Glomerular endothelial cell (primary cell): ENCODE measurements at regions not wholly inside any gene's neighbourhood (a gene's known extent, or its start where the extent isn't known, plus 50 kb on each side); places are given as distances from the start of the nearest gene placed in this dataset.
"Not testable (repeated sequence)": the region's sequence is repeated elsewhere in the genome, so short reads cannot be mapped to it uniquely, and the experiment has no call there.

ENCODE experiments used
- DNase-seq: peaks from one replicate; pipeline ENCODE4 v3.0.0-alpha.2; 2011; ENCODE audit warnings: low read depth, low spot score; ENCODE audit errors: extremely low read depth

DNA sequence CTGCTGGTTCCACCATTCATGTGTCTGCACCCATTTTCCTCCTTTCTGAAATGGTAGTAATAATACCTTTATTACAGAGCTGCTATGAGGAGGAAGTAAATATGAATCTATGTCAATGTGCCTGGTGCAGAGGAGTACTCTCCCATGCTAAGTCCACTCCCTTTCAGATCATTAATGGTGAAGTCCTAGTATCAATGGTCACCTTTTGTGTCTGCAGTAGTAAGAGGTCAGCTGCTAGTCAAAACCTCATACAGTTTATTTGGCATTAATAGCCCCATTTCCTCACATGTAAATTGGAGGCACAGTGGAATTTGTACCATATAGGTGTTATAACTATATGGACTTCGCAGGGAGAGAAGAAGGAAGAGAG lies 581.0 kb downstream of the REEP3 start:
- DNase-seq, result no peak

DNA sequence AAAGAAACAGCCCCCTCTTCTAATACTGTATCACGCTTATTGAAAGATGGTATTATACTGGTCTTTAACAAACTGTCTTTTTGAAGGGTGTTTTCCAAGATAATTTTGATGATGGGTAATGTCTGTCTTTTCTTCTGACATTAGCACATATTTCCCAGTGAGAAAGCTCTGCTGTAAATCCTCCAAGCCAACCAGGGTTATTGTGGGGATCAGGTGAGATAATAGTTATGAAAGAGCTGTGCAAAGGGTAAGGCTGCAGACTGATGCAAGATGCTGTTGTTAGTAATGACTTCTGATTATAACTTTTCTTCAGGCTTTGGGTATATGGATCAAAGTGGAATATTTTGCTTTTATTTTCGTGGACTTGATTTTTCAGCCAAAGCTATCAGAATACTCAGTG lies 581.7 kb downstream of the REEP3 start:
- no peak for DNase-seq

DNA sequence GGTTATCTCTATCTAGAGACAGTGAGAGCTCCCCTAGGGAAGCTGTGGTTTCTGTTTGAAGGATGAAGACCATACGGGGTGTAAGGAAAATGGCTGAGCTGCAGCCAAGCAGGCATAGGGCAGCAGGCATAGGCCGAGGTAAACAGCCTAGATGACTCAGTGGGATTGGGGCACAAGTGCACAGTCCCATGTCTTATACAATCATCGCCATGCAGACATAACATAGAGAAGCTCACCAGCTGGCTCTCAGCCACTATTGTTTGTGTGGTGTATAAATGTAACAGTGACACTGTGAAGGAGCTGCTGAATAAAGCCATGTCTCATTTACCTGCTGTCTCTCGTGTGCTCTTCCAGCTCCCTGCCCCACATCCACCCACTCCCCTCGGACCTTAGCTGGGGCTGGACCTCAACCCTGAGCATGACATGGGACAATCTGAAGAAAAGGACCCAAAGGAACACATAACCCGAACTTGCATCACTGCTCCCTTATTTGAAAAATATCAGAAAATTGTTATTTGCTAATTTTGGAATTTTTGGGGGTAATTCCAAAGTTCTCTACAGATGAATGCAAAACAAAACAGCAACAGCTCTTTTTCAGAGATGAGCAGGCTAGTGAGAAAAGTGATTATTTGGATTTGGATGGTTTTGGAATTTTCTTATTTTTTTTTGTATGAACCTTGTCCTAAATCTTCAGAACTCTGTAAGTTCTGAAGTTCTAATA lies 582.7 kb downstream of the REEP3 start:
- DNase-seq, result no peak

DNA sequence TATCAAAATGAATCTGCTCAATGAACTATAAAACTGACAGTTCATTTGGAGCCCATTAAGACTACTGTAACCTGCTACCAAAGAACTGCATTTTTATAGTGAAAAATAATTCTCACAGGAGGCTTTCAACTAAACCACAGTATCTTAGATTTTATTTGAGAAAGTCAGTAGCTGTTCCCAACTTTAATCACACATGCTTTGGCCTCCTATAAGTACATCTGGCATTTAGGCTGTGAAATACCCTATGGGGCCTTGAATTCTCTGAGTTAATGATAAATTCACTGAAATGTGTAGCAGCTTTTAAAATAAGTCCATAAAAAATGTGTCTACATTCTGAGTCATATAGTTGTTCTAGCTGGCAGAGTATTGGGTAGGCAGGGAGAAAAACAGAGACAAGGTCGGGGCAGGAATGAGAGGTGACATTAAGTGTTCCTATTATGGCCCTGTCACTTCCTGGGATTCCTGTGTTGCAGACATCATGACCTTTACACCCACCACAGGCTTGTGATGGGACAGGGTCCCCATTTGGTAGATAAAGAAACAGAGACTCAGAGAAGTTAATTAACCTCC lies 588.8 kb downstream of the REEP3 start:
- DNase-seq, result no peak

DNA sequence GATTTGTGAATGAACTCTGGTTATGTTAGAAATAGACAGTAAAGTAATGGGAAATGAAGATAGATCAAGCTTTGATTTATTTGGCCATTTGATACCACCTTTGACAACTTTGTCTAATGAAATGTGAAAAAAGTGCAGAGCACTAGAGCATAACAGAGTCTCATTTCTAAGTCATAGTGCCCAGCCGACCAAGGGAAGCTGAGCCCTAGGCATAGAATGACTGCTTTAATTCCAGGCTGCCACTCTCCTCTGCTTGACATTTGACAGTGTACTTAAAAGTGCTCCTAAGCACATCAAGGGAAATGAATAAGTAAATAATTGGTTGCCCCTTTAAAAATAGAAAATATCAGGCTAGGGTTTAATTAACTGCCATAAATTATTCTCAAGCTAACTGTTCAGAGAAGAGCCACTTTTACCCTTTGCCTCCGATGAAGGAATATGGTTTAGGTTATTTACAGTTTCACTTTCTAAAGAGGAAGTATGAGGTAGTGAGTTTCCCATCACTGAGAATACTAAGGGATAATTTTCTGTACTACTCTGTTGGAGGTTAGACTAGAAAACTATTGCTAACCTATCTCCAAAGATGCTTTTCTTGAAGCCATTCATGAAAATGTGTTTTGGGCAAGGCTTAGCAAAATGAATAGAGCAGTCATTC lies 591.6 kb downstream of the REEP3 start:
- no peak for DNase-seq

DNA sequence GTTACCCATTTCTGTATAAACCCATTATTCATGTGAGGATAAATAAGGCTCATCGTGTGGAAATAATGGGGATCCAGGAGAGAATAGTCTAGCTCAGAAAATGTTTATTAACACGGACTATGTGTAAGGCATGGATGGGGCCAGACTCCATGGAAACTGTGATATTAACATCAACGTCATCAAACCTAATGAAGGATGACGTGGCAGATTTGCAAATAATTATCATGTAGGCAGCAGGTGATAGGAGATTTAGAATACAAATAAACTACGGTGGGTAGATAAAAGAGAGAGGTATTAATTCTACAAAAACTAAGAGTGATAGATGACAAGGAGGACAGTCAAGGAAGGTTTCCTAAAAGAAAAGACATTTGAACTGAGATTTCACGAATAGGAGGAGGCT lies 592.2 kb downstream of the REEP3 start:
- DNase-seq, result no peak

DNA sequence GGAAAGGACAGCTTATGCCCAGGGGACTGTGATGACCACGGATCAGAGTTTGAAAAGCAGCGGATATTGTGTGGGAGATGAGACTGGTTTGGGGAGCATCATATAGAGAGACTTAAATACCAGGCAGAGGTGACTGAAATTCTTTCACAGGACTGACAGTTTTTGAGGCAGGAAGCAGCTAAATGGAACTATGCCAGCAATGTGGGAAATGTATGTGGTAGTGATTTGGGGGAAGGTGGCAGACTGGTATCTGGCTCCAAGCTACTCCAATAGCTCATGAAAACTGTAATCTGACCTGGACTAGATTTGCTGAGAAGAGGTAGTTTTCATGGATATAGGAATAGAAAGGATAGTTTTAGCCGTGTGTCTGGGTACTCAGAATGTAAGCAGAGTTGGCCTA lies 592.6 kb downstream of the REEP3 start:
- no peak for DNase-seq

DNA sequence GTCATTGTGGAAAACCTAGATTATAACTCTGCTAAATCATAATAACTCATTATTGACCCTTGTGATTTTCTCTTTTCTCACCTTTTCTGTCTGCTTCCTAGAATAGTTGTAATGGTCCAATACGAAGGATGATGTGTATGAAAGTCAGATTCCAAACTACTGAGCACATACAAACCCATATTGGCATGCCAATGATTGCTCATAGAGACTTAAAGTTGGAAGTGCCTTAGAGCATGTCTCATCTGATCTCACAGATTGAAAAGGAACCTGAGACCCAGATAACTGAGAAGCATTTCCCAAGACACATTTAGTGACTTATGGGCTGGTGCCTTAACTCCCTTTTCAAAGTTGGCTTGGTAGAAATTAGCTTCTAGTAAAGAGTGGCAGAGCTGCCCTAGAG lies 594.3 kb downstream of the REEP3 start:
- no peak for DNase-seq

DNA sequence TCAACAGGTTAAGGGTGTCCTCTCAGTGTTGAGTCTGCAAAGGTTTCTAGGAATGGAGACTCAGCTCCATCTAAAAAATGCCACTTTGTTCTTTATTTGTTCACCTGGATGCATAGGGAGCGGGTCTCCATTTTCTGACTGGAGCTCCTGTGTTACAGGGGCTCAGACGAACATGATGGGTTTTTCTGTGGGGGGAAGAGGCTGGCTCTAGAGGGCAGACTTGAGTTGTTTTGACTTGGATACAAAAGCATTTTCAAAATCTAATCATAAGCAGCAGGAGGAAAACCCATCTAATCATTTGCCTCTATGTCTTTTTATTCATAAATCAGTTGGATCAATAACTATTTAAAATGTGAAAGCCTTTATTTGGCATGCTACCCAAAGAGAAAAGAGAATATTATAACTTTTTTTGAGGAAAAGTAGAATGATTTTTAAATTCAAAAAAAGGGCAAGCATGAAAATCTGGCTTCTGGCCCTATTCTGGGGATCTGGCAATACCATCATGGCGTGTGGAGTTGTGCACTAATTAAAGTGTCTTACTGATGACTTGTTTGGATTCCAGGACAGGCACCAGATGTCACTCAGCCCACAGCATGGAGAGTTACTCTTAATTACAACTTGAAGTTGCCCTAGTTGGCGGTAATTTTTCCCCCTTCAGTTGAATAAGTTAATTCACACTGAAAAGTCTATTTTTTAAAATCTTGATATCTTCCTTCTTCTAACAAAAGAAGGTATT lies 594.9 kb downstream of the REEP3 start:
- no peak for DNase-seq

DNA sequence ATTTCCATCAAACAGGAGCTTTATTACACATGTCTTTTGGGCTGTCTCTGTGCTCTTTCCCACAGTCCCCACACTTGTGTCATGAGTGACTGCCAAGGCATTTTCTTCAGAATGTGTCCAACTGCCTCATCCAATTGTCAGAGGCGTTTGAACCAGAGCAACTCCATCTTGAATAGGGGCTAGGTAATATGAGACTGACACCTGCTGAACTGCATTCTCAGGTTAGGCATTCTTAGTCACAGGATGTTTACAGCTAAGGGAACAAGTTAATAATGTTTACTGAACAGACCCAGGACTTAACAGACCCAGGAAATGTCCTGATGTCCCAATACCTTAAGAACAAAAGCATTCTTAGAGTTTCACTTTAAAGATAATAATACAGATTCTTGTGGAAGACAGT lies 595.5 kb downstream of the REEP3 start:
- DNase-seq, result no peak

DNA sequence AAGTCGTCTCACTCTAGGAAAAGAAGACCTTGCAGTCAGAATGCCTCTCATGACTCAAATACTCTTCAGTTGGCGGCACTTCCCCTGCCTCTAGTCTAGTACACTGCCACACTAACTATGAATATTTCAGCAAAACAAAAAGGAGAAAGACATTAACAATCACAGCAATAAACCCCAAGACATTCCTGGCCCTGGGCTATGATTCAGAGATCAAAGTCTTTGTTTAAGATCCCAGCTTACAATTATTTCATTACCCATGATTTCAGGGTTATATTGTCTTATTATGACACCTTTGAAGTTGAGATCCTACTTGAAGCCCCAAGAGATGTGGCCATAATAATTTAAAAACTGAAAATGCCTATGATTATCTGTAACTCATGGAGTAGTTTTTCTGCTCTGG lies 597.5 kb downstream of the REEP3 start:
- DNase-seq, result no peak

DNA sequence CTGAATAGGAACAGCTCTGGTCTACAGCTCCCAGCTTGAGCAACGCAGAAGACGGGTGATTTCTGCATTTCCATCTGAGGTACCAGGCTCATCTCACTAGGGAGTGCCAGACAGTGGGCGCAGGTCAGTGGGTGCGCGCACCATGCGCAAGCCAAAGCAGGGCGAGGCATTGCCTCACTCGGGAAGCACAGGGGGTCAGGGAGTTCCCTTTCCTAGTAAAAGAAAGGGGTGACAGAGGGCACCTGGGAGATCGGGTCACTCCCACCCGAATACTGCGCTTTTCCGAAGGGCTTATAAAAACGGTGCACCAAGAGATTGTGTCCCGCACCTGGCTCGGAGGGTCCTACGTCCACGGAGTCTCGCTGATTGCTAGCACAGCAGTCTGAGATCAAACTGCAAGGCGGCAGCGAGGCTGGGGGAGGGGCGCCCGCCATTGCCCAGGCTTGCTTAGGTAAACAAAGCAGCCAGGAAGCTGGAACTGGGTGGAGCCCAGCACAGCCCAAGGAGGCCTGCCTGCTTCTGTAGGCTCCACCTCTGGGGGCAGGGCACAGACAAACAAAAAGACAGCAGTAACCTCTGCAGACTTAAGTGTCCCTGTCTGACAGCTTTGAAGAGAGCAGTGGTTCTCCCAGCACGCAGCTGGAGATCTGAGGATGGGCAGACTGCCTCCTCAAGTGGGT lies 599.2 kb downstream of the REEP3 start:
- DNase-seq, result not testable (repeated sequence)

DNA sequence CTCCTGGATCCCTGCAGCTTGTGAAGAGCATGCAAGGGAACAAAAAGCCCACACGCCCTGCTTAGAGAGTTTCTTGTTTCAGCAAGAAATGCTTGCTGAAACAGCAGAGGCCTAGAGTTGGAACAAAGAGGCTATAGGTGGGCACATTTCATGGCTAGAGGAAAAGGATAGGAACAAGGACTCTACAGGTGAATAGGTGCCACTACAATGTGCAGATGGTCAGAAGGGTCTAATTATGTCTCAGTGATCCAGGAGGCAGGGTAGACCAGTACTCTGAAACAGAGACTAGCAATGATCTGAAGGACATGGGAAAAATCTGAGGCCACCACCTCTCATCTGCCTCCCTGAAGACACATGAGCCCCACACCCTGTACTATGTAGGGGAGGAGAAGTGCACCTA lies 609.0 kb downstream of the REEP3 start:
- no peak for DNase-seq

DNA sequence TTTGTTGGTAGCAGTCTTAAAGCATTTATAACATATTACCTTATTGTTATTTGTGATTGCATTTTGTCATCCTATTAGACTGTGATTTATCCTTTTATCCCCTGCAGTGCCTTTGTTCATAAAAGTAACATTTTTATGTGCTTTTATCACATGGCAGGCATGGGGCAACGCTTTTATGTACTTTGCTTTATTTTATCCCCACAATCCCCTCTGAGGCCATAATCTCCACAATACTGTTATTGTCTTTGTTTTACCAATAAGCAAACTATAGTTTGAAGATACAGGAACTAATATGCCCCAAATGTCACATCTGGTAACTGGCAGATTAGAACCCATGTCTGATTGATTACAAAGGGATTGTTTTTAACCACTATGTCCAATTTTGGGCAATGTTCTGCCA lies 613.5 kb downstream of the REEP3 start:
- no peak for DNase-seq

DNA sequence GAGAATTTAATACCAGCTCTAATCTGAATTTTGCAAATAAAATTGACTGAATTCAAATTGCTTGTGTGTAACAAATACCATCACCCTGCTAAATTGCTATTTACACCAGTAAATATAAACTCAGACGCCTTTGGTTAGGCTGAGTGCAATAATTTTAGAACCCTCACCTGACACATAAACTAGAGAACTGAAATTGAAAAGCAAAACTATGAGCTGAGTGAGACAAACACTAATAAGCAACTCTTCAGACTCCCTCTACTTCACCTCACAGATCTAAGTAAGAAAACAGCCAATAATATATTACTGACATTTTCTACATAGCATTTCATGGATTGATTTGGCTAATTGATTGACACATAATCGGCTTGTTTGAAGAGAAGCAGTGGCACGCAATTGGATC lies 621.2 kb downstream of the REEP3 start:
- DNase-seq, result no peak

DNA sequence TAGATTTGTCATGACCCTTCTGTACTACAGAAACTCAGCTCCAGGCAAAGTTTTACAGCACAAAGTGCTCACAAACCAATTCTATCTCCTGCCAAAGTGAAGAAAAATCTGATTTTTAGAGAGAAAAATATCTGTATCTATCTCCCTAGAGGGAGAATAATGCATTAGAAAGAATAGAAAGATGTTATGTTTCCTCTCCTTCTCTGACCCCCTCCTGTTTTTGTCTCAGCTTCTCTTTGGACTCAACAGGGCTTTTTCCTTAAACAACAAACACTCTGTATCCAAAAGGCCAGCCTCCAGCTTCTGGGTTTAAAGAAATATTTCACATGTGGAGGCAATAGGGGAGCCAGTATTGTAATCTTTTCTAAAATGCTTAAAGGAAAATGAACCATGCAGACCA lies 627.4 kb downstream of the REEP3 start:
- no peak for DNase-seq

DNA sequence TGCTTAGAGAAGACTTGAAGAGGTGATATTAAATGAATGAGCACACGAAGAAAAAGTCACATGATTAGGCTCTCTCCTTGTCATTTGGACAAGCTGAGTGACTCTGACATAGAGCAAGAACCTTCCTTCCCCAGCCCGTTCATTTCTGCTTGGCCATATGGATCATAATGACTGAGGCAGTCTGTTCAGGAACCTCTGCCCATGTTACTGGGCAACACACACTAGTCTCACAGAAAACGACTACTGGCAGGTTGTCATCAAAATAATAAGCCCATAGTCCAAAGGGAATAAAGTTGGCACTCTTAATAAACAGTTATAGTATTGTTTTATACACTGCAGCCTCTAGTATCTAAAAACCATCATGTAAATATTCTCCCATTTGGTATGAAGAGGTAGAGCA lies 635.0 kb downstream of the REEP3 start:
- no peak for DNase-seq

DNA sequence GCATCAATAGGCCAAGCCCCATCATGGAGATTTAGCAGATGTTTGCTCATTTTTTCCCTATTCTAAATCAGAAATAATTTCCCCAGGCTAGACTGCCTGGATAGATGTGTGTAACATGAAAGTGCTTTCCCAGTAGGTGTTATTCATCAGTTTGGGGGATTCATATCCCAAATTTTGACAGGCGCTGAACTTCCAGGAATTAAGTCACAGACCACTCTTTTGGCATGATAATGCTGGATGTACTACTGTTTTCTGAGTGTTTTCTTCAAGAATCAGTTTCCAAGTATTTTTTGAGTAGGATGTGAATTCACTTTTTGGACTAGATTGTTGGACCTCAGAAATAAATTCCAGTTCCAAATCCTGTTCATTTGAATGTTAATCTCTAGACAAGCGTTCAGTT lies 637.4 kb downstream of the REEP3 start:
- no peak for DNase-seq

DNA sequence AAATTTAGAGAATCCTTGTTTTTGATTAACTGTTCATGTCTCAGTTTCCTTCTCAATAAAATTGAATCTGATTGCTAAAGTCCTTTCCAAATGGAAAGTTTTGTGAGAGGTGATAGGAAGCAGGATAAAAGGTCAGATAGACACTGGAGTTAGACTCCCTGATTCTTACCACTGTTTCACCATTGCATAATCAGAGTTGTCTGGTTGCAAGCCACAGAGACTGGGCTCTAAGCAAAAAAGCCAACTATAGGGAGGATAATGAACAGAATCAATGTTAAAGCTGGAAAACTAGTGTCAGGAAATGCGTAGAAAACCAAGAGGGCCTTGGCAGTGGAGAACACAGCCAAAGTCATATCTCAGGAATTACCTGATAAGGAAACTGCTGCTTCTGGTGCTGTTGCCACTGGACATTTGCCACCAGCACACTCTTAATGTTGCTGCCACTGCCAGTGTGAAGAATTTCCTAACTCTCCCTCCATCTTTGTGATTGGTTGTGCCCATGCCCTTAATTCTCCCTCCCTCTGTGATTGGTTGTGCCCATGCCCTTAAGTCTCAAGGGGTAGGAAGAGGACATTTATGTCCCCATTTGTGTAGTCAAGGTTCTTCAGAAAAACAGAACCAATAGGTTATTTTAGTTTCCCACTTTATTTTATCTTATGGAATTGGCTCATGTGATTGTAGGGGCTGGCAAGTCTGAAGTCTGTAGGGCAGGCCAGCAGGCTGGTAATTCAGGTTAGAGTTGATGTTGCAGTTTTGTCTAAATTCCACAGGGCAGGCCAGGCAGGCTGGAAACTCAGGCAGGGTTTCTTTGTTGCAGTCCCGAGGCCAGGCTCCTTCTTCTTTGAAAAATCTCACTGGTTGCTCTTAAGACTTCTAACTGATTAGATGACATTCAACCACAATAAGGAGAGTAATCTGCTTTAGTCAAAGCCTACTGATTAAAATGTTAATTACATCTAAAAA lies 639.0 kb downstream of the REEP3 start:
- DNase-seq, result no peak

DNA sequence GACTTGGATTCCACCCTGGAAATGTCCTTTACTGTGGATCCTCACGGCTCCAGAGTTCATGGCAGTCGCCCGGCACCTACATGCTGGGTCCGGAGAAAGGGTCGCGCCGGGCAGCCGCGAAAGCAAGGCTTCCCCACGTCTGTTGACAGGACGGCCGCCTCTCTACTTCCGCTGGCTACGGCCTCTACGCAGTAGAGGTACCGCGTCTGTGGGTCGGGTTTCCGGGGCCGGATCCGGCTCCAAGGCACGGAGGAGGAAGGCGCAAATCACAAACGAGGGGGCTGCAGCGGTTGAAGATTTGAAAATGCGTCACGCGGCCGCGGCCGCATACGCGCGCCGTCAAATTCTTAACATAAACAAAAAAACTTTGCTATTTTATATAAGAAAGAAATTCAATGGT lies 649.6 kb downstream of the REEP3 start:
- no peak for DNase-seq
